GM13976 (cell line): ENCODE measurements at regions not wholly inside any gene's neighbourhood (a gene's known extent, or its start where the extent isn't known, plus 50 kb on each side); places are given as distances from the start of the nearest gene placed in this dataset.

Experiments
- DNase-seq: peaks from one replicate; pipeline ENCODE4 v3.0.0; 2012; ENCODE audit warnings: low spot score
- CTCF ChIP-seq: IDR thresholded peaks from 2 replicates; pipeline ENCODE4 v1.5.1; 2012; ENCODE audit warnings: borderline replicate concordance, mild to moderate bottlenecking; ENCODE audit not compliant: insufficient read depth; ENCODE audit errors: extremely low read depth, missing control alignments, control extremely low read depth
- in situ Hi-C: fragments of 300-500 bp; cut with MboI; formaldehyde crosslinking; loops from one replicate; pipeline ENCODE4 v1.12.0; 2022; ENCODE audit warnings: low sequenced_read_pairs, mixed read lengths, inconsistent platforms; ENCODE audit not compliant: unreplicated experiment

GRCh38 chr11:56905442-56905841 is 83.3 kb upstream of the OR5AK2 start:
- TF ChIP-seq CTCF, result no peak
- no peak for DNase-seq
- in situ Hi-C loops, result no loop called here

GRCh38 chr11:56898856-56899255 is 89.9 kb upstream of the OR5AK2 start:
- in situ Hi-C loops, result no loop called here
- TF ChIP-seq CTCF, result no peak
- DNase-seq, result no peak

- no peak for DNase-seq
- TF ChIP-seq CTCF, result no peak
- in situ Hi-C loops, result no loop called here
Observed at GRCh38 chr11:56890584-56891305, 98.0 kb upstream of the OR5AK2 start.

GRCh38 chr11:56889986-56890385 is 98.7 kb upstream of the OR5AK2 start:
- no peak for TF ChIP-seq CTCF
- DNase-seq, result no peak
- in situ Hi-C loops, result no loop called here

GRCh38 chr11:56887940-56888339 is 100.8 kb upstream of the OR5AK2 start:
- TF ChIP-seq CTCF, result no peak
- no peak for DNase-seq
- in situ Hi-C loops, result no loop called here

- in situ Hi-C loops, result no loop called here
- DNase-seq, result no peak
- TF ChIP-seq CTCF, result no peak
Observed at GRCh38 chr11:56886455-56886854, 102.3 kb upstream of the OR5AK2 start.
